ENCODE measurements at regions not wholly inside any gene's neighbourhood (a gene's known extent, or its start where the extent isn't known, plus 50 kb on each side); places are given as distances from the start of the nearest gene placed in this dataset.
A peak's percentile ranks its signal among the peaks of the same experiment; 100 is the strongest.

- H3K36me3 ChIP-seq: no peaks in the 10 kb centered on the region
- H3K27ac ChIP-seq: peak overlapping the region; percentile 93
- no peaks in the 10 kb centered on the region for H3K27me3 ChIP-seq (ENCODE audit: low read depth)
- H3K4me1 ChIP-seq: peaks cover 97% of the 10 kb centered on the region
- no peaks in the 10 kb centered on the region for H3K9me3 ChIP-seq
- intact Hi-C loops (cut with DNase I): no loop called here
- ATAC-seq (no peak), DNase-seq (no peak)
- H3K4me3 ChIP-seq: peak overlapping the region; percentile 25
- TF ChIP-seq CTCF (IDR thresholded peaks at IDR 0.05): no peak
Measured at GRCh38 chr1:234980291-234980644, 148.4 kb downstream of the TOMM20 start.

DNA sequence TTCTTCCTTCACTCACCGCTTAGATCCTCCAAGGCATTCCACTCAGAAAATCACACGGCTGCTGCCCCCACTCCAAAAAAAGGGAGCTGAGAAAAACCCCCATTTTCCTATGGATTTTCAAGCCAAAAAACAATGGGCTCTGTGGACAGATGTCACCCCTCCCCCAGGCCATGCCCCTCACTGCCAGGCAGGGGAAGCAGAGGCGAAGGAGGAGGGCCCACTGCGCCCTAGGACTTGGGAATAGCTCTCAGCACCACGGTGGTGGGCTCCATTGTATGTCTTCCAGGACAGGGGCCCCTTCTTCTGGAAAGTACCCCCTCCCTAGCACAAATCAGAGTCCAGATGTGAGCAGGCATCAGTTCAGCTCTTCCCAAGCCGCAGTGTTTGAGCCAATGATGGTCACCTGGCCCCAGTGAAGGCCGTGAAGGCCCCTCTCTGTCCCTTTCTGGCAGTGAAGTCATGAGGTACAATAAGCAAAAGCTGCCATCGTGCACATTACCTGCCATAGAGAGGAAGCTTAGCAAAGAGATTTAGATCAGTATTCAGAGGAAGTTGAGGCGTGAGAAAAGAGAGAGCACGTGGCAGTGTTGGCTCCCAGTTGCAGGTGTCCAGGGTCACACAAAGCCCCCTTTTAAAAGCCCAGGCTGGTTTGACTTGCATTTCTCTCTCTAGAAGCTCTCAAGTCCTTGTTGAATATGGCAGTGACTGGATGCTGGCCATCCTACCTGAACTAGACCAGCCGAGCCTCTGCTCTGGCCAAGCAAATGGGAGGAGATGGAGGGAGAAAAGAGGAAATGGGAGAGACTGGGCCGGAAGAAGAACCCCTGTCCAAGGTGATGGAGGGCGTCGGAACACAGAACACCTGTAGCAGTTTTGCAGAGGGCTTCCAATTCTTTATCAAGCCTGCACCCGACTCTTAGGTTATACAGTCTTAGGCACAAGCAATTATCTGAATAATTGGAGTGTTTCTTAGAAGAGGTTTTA is 149.0 kb downstream of the TOMM20 start:
- H3K9me3 ChIP-seq: no peaks in the 10 kb centered on the region
- H3K36me3 ChIP-seq: no peaks in the 10 kb centered on the region
- intact Hi-C loops (cut with DNase I): no loop called here
- peak overlapping the region; percentile 25 for H3K4me3 ChIP-seq
- no peak for ATAC-seq
- H3K27ac ChIP-seq: peak overlapping the region; percentile 93
- H3K4me1 ChIP-seq: peaks cover 97% of the 10 kb centered on the region
- no peaks in the 10 kb centered on the region for H3K27me3 ChIP-seq (ENCODE audit: low read depth)
- DNase-seq: no peak
- TF ChIP-seq CTCF (IDR thresholded peaks at IDR 0.05): no peak

- Histone ChIP-seq H3K4me3 (peak overlapping the region; percentile 25), H3K4me1 (peaks cover 91% of the 10 kb centered on the region), H3K27me3 (ENCODE audit: low read depth) (no peaks in the 10 kb centered on the region), H3K27ac (peak overlapping the region; percentile 93), H3K9me3 (no peaks in the 10 kb centered on the region), H3K36me3 (no peaks in the 10 kb centered on the region)
- ATAC-seq (peak; percentile 48 to 52), DNase-seq (peak; percentile 80)
- intact Hi-C loops (cut with DNase I): no loop called here
- no peak for TF ChIP-seq CTCF (IDR thresholded peaks at IDR 0.05)
Measured at GRCh38 chr1:234978397-234979295, 150.0 kb downstream of the TOMM20 start.

DNA sequence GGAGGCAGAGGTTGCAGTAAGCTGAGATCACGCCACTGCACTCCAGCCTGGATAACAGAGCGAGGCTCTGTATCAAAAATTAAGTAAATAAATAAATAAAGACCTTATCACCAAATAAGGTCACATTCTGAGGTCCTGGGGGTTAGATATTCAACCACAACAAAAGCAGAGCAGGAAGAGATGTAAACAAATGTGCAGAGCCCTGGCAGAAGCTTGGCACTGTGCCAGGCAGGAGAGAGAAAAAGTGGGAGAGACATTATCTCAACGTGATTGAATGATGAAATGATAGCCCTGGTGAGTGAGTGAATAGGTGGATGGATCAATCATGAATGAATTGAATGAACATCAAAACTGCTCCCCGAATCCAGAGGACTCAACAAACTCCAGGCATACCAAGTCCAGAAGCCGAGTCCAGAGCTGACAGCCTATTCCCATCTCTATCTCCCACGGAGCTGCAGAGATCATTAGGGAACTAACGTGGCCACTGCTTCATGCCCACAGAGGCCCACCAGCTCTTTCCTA is 150.7 kb downstream of the TOMM20 start:
- ATAC-seq (no peak), DNase-seq (no peak)
- Histone ChIP-seq H3K27ac (peak overlapping the region; percentile 93), H3K27me3 (ENCODE audit: low read depth) (no peaks in the 10 kb centered on the region), H3K36me3 (no peaks in the 10 kb centered on the region), H3K9me3 (no peaks in the 10 kb centered on the region), H3K4me3 (no peak overlapping the region), H3K4me1 (peaks cover 84% of the 10 kb centered on the region)
- no peak for TF ChIP-seq CTCF (IDR thresholded peaks at IDR 0.05)
- intact Hi-C loops (cut with DNase I): no loop called here

DNA sequence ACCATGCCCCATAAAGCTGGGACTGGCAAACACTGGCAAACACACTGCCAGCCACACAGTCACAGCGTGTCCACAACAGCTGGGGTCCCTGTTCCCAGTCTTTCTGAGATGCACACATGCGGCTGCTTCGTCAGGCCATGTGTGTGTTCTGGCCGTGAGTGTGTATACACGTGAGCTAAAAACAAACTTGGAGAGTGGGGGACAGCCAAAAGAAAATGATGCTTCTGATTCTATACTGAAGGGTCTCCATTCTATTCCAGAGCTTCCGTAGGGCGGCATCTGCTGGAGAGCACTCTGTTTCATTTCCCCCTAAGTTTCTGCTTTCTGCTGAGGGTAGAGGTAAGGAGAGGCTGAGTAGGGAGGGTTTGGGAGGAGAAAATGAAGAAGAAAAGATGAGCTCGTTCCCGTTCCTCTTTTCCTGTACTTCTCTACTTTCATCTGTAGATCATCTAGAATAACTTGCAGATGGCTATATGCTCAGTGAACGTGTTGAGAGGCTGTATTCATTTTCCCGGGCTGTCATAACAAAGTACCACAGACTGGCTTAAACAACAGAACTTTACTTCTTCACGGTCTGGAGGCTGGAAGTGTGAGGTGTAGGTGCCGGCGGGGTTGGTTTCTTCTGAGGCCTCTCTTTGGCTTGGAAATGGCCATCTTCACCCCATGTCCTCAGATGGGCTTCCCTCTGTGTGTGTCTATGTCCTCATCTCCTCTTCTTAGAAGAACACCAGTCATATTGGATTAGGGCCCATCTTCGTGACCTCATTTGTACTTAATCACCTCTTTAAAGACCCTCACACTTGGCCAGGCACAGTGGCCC is 151.6 kb downstream of the TOMM20 start:
- H3K9me3 ChIP-seq: no peaks in the 10 kb centered on the region
- peaks cover 81% of the 10 kb centered on the region for H3K4me1 ChIP-seq
- no peak overlapping the region for H3K4me3 ChIP-seq
- H3K27ac ChIP-seq: peak overlapping the region; percentile 93
- no peak for TF ChIP-seq CTCF (IDR thresholded peaks at IDR 0.05)
- intact Hi-C loops (cut with DNase I): no loop called here
- ATAC-seq: no peak
- no peak for DNase-seq
- H3K36me3 ChIP-seq: no peaks in the 10 kb centered on the region
- no peaks in the 10 kb centered on the region for H3K27me3 ChIP-seq (ENCODE audit: low read depth)
